Spleen (tissue), 11 donors: ENCODE measurements at regions not wholly inside any gene's neighbourhood (a gene's known extent, or its start where the extent isn't known, plus 50 kb on each side); places are given as distances from the start of the nearest gene placed in this dataset.

ENCODE experiments used
- DNase-seq: peaks from one replicate; pipeline ENCODE4 v3.0.0-alpha.2; 2020
- H3K27ac ChIP-seq, 8 donors: fragments of 200-600 bp; sonication (generic) in 7 of 8; 1 replicate in 4 of 8; 2 replicates in 4 of 8; pipeline versions ENCODE4 v1.5.0 to v1.8.0; 2016 to 2021; ENCODE audit warnings: inconsistent platforms in 4 of 8, mild to moderate bottlenecking in 4 of 8, moderate library complexity in 1 of 8
- H3K27me3 ChIP-seq, 7 donors: fragments of 200-600 bp; sonication (generic) in 6 of 7; replicated peaks in 1 of 7; 1 replicate in 4 of 7; 2 replicates in 3 of 7; pipeline versions ENCODE4 v1.5.0 to v1.8.0; 2016 to 2021; ENCODE audit warnings: inconsistent platforms in 3 of 7, mild to moderate bottlenecking in 1 of 7
- H3K36me3 ChIP-seq, 6 donors: fragments of 200-600 bp; sonication (generic) in 5 of 6; 1 replicate in 4 of 6; 2 replicates in 2 of 6; pipeline versions ENCODE4 v1.5.0 to v1.8.0; 2016 to 2021; ENCODE audit warnings: inconsistent platforms in 2 of 6
- H3K4me1 ChIP-seq, 6 donors: fragments of 200-600 bp; sonication (generic) in 5 of 6; 1 replicate in 3 of 6; 2 replicates in 3 of 6; pipeline versions ENCODE4 v1.5.0 to v1.8.0; 2016 to 2021; ENCODE audit warnings: inconsistent platforms in 3 of 6
- H3K4me3 ChIP-seq, 8 donors: fragments of 200-600 bp; sonication (generic) in 7 of 8; 1 replicate in 4 of 8; 2 replicates in 4 of 8; pipeline versions ENCODE4 v1.5.0 to v1.8.0; 2016 to 2021; ENCODE audit warnings: inconsistent platforms in 4 of 8, mild to moderate bottlenecking in 4 of 8, moderate library complexity in 2 of 8
- H3K9me3 ChIP-seq, 8 donors: fragments of 200-600 bp; sonication (generic) in 7 of 8; 1 replicate in 4 of 8; 2 replicates in 4 of 8; pipeline versions ENCODE4 v1.5.0 to v1.8.0; 2016 to 2021; ENCODE audit warnings: inconsistent platforms in 4 of 8
- POLR2A ChIP-seq, 3 donors: fragments of 450-650 bp; IDR thresholded peaks; one replicate each; pipeline ENCODE4 v1.5.1; 2017; ENCODE audit warnings: antibody characterized with exemption in 3 of 3, mild to moderate bottlenecking in 1 of 3
- POLR2AphosphoS5 ChIP-seq, 3 donors: sonication (generic); formaldehyde crosslinking; IDR thresholded peaks; one replicate each; pipeline ENCODE4 v1.5.1; 2017; ENCODE audit warnings: antibody characterized with exemption in 3 of 3
- whole genome bisulfite sequencing, 5 donors: extraction: QIAGEN DNeasy Blood & Tissue Kit in 3 of 5; methylation state at CpG; one replicate each; pipeline versions ENCODE4 v1.1.5 to v1.1.7; 2013 to 2018; 5-methylcytosine and 5-hydroxymethylcytosine counted together
- intact Hi-C: fragments of 100-400 bp; cut with DNase I; formaldehyde crosslinking; loops from one replicate; pipeline ENCODE4 v1.15.0; 2023; ENCODE audit warnings: low total_unique reads
- TF ChIP-seq, protein P1 (sequence below), 11 experiments: fragments of 200-600 bp in 7 of 11; fragments of 450-650 bp in 4 of 11; sonication (generic) in 4 of 11; IDR thresholded peaks in 8 of 11; conservative IDR thresholded peaks in 3 of 11; 1 replicate in 7 of 11; 2 replicates in 4 of 11; pipeline versions ENCODE4 v1.4.0 to v1.8.0; 2016 to 2021; ENCODE audit warnings: antibody characterized with exemption in 11 of 11, inconsistent platforms in 4 of 11, mild to moderate bottlenecking in 1 of 11
- donor health status: healthy with polysubstance abuse.
- donor health status: DM: no; HTN: no; CAD: no; lungs with moderate emphysema.
- donor health status: DM: no; HTN: no; CAD: no.
- donor health status: Bipolar disorder and iron deficiency.
- donor health status: healthy.
- donor health status: DM: no; HTN: no; CAD: no.
- donor health status: DM: yes; HTN: yes; CAD: no.

DNA sequence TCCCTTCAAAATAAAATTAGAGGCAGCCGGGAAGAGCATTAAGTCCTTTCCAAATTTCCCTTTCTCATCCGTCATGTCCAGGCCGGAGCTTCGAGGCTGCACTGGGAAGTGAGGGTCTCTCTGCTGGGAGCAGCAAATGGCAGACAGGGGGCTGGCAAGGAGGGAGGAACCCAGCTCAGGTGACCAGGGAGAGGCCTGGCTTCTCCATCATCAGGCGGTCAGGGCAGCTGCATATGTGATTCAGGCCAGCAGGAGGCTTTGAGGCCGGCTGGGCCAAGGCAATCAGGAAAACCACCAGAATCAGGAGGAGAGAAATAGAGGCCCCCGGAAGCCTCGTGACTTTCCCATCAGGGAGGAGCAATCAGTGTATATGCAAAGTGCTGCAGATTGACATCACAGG is 85.0 kb upstream of the RPL38 start:
- H3K4me3 ChIP-seq: no peak overlapping the region
- WGBS, 5 donors: 50 to 59% (median 54%) methylated on average over 8 of the region's 8 CpGs
- H3K27me3 ChIP-seq: peaks cover 0 to 65% (median 4%) of the 10 kb centered on the region in 7 donors
- H3K36me3 ChIP-seq: no peaks in the 10 kb centered on the region
- intact Hi-C loops: no loop called here
- TF ChIP-seq POLR2A (IDR thresholded peaks at IDR 0.05) (no peak), POLR2AphosphoS5 (IDR thresholded peaks at IDR 0.05) (no peak)
- TF ChIP-seq, protein P1, sequence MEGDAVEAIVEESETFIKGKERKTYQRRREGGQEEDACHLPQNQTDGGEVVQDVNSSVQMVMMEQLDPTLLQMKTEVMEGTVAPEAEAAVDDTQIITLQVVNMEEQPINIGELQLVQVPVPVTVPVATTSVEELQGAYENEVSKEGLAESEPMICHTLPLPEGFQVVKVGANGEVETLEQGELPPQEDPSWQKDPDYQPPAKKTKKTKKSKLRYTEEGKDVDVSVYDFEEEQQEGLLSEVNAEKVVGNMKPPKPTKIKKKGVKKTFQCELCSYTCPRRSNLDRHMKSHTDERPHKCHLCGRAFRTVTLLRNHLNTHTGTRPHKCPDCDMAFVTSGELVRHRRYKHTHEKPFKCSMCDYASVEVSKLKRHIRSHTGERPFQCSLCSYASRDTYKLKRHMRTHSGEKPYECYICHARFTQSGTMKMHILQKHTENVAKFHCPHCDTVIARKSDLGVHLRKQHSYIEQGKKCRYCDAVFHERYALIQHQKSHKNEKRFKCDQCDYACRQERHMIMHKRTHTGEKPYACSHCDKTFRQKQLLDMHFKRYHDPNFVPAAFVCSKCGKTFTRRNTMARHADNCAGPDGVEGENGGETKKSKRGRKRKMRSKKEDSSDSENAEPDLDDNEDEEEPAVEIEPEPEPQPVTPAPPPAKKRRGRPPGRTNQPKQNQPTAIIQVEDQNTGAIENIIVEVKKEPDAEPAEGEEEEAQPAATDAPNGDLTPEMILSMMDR (IDR thresholded peaks at IDR 0.05 in 8 of 11, conservative IDR thresholded peaks at IDR 0.05 in 3 of 11): no peak
- H3K27ac ChIP-seq: no peak overlapping the region
- peaks cover 0 to 8% (median 0%) of the 10 kb centered on the region in 8 donors for H3K9me3 ChIP-seq
- H3K4me1 ChIP-seq: no peaks in the 10 kb centered on the region
- DNase-seq: no peak

DNA sequence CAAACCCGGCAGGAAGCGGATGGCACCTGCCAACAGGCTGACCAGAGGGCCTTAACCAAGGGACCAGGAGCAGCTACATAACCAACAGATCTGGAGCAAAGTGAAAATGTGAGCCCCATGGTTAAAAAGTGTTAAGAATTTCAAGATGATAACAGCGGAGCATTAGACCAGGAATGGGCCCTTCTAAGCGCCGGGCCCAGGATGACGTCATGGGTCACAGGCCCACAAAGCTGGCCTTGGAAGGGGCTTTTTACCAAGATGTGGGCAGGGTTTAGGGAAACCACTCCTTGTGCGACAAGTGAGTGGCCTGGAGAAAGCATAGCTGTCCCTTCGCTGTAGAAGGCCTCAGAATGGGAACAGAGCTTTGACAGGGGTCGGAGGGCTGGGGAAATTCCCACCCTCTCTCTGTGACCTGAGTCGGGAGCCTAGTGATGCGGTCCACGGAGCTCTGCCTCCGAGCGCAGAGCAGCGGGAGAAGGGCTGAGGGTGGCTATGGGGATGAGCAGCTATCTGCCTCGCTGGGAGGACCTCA is 84.4 kb upstream of the RPL38 start:
- peaks cover 0 to 59% (median 4%) of the 10 kb centered on the region in 7 donors for H3K27me3 ChIP-seq
- intact Hi-C loops: no loop called here

DNA sequence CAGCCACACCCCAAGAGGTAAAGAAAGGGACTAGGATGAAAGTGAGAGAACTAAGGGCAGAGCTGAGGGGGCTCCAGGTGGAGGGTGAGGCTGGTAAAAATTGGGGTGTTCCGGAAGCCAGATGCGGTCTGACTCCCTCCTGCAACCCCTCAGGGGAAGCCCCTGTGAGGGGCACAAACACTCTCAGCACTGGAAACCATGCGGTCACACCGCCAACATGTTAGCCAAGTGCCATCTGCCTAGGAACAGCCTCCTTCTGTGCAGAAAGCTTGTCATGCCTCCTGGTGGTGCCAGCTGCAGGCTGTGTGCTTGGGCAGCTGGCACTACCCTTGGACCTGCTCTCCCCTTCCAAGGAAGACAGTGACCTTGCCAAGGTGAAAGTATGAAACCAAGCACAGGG is 83.5 kb upstream of the RPL38 start:
- no peaks in the 10 kb centered on the region for H3K4me1 ChIP-seq
- H3K27ac ChIP-seq: no peak overlapping the region
- no peak overlapping the region for H3K4me3 ChIP-seq
- H3K36me3 ChIP-seq: no peaks in the 10 kb centered on the region
- peak; percentile 25 for DNase-seq
- peaks cover 0 to 7% (median 0%) of the 10 kb centered on the region in 8 donors for H3K9me3 ChIP-seq
- intact Hi-C loops: no loop called here
- peaks cover 0 to 51% (median 0%) of the 10 kb centered on the region in 7 donors for H3K27me3 ChIP-seq
- TF ChIP-seq POLR2A (IDR thresholded peaks at IDR 0.05) (no peak), POLR2AphosphoS5 (IDR thresholded peaks at IDR 0.05) (no peak)
- TF ChIP-seq, protein P1 (IDR thresholded peaks at IDR 0.05 in 8 of 11, conservative IDR thresholded peaks at IDR 0.05 in 3 of 11): no peak
- 86 to 95% (median 90%) methylated on average over 4 of the region's 4 CpGs for WGBS, 5 donors

More for the DNA sequence above, 84.4 kb upstream of the RPL38 start:
- H3K27ac ChIP-seq: no peak overlapping the region
- no peaks in the 10 kb centered on the region for H3K4me1 ChIP-seq
- no peaks in the 10 kb centered on the region for H3K36me3 ChIP-seq
- peaks cover 0 to 7% (median 0%) of the 10 kb centered on the region in 8 donors for H3K9me3 ChIP-seq
- WGBS, 5 donors: 86 to 95% (median 86%) methylated on average over 9 to 16 of the region's 16 CpGs
- DNase-seq: no peak
- H3K4me3 ChIP-seq: no peak overlapping the region
- TF ChIP-seq, protein P1 (IDR thresholded peaks at IDR 0.05 in 8 of 11, conservative IDR thresholded peaks at IDR 0.05 in 3 of 11): no peak
- TF ChIP-seq POLR2AphosphoS5 (IDR thresholded peaks at IDR 0.05) (no peak), POLR2A (IDR thresholded peaks at IDR 0.05) (no peak)

DNA sequence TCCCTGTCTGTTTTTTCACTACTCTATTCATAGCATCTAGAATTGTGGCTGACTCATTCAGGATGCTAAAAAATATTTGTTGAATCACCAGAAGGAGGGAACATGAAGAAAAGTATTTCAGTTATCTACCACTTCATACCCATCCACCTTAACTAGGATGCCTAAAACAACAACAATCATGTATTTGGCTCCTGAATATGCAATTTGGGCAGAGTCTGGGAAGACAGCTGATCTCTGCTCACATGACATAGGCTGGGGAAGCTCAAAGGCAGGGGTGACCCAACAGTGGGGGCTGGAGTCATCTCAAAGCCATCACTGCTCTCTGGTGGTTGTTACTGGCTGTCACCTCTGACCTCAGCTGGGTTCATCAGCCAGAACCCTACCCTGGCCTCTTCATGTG is 80.1 kb upstream of the RPL38 start:
- Histone ChIP-seq H3K4me1 (no peaks in the 10 kb centered on the region), H3K9me3 (peaks cover 0 to 7% (median 0%) of the 10 kb centered on the region in 8 donors), H3K27me3 (peaks cover 0 to 52% (median 0%) of the 10 kb centered on the region in 7 donors), H3K36me3 (no peaks in the 10 kb centered on the region), H3K4me3 (no peak overlapping the region), H3K27ac (no peak overlapping the region)
- TF ChIP-seq, protein P1 (IDR thresholded peaks at IDR 0.05 in 8 of 11, conservative IDR thresholded peaks at IDR 0.05 in 3 of 11): no peak
- TF ChIP-seq POLR2AphosphoS5 (IDR thresholded peaks at IDR 0.05) (no peak), POLR2A (IDR thresholded peaks at IDR 0.05) (no peak)
- intact Hi-C loops: no loop called here
- no peak for DNase-seq
